ENCODE measurements at regions not wholly inside any gene's neighbourhood (a gene's known extent, or its start where the extent isn't known, plus 50 kb on each side); places are given as distances from the start of the nearest gene placed in this dataset.
A peak's percentile ranks its signal among the peaks of the same experiment; 100 is the strongest.
"Not testable (repeated sequence)": the region's sequence is repeated elsewhere in the genome, so short reads cannot be mapped to it uniquely, and the experiment has no call there.

DNA sequence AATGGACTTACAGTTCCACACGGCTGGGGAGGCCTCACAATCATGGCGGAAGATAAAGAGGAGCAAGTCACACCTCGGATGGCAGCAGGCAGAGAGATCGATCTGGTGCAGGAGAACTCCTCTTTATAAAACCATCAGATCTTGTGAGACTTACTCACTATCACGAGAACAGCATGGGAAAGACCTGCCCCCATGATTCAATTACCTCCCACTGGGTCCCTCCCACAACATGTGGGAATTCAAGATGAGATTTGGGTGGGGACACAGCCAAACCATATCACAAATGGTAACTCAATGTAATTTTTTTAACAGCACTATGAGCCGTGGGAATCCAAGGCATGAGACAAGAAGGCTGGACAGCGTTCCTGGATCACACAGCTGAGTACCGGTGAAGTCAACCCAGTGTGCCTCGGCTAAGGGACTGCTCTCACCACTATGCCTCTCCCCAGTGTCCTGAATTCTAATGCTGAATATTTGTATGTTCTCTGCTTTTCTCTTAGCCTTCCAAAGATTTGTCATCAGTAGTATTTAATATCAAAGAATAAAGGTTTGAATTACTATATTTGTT lies 84.3 kb downstream of the IRS2 start:
- not testable (repeated sequence) for DNase-seq

DNA sequence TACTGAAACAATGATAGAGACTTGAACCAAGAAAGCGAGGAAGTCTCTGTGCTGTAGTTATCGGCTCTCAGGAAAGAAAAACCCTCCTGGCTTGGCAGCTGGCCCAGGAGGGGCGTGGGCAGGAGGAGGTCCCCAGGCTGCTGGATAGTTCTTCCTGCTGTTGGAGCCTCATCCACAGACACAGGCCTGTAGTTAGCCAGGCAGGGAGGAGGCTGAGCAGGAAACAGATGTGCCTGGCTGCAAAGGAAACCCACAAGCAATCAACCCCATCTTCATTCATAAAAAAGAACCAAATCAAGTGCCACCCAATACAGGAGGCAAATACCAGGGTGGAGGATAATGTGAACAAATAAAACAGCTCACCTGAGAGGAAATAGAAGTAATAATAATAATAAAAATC lies 86.2 kb downstream of the IRS2 start:
- DNase-seq = peak; percentile 95

DNA sequence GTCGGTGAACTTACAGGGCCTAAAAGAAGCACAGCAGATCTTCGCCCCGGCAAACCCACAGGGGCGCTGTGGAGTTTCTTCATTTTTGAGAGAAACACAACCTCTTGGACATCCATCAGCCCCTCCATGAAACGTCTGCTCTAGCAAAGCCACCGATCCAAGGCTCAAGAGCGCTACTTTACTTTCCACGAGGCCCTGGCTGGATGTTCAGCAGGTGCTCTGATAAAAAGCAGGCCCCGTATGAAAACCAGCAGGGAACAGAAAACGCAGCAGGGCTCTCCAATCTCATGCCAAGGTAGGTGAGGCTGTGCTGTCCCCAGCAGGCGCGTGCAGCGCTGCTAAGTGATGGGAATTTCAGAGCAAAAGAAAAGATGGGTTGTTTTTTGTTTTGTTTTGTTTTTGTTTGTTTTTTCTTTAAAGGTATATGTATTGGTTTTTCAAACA lies 86.7 kb downstream of the IRS2 start:
- peak; percentile 36 for DNase-seq

DNA sequence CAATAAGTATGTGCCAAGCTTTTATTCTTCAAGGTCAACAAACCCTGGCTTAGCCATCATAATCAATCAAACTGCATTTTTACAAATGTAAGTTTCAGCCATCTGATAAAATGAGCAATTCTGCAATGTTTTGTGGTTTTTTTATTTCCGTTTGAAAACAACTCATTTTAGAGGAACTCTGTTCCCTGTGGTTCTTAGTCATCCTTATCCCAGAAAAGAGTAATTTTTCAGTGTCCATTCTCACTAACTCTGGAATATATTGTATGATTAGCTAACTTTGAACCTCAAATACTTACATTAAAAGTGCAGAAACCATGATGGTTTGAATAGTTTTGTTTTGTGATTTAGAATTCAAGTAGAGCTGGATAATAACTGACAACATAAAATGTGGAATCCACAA lies 87.6 kb downstream of the IRS2 start:
- no peak for DNase-seq

DNA sequence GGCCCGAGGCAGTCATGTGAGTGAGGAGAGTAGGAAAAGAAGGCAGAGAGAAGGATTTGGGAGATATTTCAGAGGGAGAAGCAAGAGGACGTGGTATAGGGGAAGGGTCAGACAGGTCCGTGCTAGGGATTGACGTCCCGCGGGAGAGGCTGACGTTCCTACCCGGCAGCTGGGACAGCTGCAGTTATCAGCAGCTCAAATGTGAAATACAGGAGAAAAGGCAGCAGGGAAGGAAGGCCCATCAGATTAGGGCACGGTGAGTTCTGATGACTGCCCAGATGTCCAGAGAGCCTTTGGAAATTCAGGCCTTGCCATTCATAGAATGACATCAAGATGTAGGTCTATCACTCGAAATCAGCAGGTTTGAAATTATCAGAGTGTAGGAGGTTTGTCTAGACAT lies 88.4 kb downstream of the IRS2 start:
- DNase-seq = no peak

DNA sequence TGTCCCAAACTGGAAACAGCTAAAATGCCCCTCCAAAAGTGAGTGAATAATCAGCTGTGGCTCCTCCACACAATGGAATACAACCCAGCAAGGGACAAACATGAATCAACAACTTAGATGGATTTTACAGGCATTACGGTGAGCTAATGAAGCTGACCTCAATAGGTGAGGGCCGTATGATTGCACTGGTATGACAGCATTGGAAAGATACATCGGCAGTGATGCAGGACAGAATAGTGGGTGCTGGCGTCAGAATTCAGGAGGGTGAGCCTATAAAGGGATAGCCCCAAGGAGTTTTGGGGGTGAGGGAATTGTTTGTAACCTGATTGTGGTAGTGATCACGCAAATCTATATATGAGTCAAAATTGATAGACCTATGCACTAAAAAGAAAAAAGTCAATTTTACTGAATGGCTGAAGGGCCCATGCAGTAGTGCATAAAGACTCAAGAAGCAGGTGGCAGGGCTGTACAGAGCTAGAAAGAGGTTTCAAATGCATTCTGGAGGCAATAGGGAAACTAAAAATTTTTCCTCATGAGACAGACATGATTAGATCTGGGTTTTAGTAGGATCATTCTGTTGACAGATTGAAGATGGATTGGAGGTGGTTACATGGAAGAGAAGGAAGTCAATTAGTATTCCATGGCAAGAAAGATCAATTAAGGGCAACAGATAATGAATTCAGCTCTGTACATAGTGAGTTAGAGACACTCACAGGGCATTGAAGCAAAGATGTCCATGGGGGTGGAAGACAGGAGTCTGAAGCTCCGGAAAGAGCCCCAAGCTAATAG lies 90.8 kb downstream of the IRS2 start:
- DNase-seq = no peak

DNA sequence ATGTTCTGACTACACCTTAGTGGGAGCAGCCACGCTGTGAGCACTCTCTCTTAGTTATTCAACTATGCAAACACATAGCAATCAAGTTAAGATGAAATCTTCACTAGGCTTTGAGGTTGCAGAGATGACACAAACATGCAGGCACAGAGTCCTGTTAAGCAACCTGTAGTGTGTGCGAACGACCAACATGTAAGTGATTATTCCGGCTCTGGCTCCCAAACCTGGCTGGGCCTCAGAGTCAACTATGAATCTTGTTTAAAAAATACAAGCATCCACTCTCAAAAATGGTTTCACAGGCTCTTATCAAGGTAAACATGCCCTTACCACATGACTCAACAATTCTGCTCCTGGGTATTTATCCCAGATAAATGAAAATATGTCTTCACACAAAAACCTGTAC lies 91.4 kb downstream of the IRS2 start:
- no peak for DNase-seq

DNA sequence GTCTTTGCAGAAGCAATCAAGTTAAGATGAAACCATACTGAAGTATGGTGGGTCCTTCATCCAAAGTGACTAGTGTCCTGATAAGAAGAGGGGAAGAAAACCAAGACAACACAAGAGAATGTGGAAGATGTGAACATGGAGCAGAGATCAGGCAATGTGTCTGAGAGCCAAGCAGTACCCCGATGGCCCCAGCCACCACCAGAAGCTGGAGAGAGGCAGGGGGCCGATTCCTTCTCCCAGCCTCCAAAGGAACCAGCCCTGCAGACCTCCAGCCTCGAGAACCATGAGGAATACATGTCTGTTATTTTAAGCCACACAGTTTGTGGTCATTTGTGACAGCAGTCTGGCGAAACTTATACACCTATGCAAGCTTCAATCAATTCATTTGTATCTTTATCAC lies 93.2 kb downstream of the IRS2 start:
- DNase-seq = no peak

DNA sequence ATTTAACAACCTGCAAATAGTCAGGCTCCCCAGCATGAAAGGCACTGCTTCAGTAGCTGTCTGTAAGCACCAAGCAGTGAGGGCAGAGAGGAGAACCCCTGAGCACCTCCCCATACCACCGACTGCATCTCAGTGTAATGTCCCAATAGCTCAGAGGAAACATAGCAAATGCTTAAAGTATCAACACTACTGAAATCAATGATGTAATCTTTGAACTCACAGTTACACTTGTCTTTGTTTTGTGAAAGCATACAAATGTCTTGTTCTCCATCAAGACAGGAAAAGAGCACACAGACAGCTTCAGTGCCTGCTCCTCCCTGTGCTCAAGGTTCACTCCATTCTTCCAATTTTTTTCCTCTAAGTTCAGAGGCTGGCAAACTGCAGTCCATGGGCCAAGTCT lies 94.7 kb downstream of the IRS2 start:
- no peak for DNase-seq

DNA sequence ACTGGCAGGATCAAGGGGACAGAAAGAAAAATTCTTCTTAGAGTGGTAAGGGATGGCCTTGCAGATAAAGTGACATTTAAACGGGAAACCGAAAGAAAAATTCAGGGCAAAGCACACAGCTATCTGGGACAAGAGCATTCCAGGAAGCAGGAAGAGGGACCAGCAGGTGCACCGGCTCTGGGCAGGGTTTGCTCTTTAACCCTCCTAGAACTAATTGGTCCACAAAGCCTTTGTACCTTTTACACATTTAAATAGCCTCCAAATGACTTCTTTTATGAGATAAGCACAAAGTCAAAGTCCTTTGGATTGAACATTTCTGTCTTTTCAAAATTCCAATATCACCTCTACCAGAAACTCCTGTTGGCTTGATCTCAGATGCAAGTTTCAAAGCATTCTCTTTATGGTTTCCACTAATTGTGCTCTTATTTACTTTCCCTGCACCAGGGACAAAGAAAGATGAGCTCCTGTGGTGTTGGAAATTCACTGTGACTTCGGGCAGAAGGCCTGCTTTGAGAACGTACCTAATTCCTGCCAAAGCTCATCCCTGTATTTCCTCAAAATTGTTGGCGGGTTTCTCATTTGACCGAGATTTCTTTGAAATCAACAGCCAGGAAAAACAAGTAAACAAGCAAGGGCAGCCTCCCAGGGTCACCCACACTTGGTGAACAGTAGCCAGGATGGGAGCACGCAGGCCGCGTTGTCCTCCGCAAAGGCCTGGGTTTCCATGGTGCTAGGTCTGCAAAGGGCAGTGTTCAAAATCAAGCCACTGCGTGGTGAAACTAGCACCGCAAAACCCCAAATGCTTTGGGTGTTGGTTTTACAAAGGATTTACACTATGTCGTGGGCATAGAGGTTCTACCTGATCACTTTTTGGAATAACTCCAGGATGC lies 98.6 kb downstream of the IRS2 start:
- DNase-seq = peak; percentile 80

DNA sequence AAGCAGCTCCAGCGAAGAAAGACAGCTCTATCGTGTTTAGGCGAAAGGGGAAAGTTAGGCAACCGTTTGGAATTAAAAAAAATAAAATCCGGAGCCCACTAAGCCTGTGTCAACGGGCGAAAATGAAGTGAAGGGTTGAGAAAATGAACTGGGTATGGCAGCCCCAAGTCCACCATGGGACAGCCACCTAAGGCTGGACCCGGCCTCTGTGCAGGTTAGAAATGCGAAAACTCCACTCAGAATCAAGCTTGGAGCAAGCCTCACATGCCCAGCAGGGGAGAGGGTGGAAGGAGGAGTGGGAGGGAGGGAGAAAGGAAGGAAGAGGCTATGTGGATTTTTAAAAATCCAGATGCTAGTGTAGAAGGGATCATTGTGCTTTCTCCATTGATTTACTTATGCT lies 101.2 kb downstream of the IRS2 start:
- no peak for DNase-seq

DNA sequence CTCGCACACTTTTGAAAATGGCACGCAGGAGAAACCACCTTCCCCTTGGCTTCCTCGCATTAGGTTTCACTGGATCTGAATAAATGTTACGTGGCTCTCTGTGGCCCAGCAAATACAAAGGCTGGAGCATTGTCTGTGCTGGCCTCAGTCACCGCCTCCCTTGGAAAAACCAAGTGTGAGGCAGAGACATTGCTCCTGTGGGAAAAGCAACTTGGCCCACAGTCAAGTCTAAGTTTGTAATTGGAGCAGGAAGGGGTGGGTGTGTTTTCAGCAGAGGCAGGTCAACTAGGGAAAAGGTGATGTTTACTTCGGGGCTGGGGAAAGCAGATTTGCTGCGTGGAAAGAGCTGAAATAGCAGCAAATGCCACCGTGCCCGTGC lies 101.6 kb downstream of the IRS2 start:
- DNase-seq = peak; percentile 47

DNA sequence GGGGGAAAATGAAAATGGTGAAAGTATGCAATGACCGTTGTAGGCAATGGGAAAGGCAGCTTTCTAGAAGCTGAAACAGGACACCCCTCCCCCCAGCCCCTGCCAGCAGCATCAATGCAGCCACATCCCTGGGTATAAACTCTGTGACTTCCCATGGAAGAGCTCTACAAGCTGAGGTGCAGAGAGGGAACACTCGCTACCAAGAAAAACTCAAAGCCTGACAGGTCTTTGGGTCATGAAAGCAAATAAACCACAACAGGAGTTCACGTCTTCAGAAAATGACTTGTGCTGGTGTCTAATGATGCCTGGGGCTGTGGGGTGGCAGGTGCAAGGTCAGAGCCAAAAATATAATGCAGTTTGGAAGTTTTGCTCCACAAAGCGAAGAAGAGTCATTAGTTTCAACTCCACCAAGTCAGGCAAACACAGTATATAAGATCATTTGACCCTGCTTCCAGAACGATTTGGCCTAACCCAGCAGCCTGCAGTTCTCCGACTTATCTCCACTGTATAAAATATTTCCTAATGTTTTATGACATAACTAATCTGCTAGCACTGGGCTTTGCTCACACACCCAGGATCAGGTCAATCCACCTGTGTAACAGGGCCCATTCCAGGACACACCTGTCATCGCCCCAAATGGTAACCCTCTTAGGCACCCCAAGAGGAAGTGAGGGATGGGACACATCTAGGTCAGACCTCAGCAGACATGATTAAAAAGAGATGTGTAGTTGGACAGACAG lies 102.1 kb downstream of the IRS2 start:
- no peak for DNase-seq

DNA sequence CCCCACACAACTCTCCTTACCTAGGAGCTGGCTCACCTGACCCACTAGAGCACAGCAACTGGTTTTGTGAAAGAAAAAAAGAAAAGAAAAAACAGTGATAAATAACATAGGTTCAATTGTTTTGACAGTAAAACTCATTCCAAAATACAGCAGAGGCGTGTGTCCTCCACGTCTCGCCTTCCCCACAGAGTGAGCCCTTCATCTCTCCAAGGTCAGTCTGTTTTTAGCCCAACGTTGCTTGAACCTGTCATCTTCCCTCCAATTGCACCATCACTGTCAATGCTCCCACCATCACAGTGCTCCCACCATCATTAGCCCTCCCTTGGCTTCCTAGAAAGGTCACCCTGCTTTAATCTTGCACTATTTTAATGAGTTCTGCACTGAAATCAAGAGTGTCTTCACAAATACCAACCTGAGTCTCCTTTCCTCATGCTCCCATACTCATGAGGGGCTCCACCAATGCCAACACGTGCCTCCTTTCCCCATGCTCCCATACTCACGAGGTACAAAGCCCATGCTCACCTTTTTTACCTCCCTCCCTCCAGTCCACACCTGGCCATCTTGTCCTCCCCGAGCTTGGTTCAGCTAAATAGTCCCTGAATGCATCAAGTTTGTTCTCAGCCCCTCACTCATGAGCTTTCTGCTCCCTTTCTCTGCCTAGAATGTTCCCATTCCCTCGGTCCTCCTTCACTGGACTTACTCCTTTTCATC lies 103.7 kb downstream of the IRS2 start:
- DNase-seq = no peak

DNA sequence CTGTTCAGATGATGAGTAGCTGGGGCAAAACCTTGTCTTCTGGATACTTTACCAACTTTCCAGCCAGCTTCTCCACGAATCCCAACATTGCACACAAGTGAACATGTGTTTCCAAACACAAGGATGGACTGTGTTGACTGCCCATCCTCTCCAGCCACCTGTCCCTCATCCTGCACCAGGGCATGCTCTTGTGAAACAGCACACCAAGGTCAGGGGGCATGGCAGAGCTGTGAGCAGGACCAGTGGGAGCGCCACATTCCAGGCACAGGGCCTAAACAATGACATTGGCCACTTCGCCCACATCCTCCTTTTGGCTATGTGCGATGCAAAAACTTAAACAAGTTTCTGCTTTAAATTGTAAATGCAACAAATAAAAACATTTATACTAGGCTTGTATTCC lies 105.5 kb downstream of the IRS2 start:
- no peak for DNase-seq

DNA sequence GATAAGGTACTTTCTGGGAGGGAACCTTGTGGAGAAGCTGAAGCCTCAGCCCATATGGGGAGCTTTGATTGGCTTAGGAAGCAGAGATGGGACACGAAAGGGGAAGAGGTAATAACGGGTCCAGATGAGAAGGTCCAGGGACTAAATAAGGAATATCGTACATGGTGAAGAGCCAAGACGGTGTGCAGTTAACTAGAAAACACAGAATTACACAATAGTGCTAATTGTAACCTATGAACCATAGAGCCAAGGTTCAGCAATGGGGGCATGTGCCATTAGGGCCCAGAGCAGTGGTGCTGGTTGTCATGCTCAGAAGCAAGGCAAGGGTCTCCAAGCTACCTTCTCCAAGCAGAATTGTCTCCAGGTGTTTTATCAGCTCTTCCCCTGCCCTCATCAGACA lies 106.1 kb downstream of the IRS2 start:
- DNase-seq = no peak

DNA sequence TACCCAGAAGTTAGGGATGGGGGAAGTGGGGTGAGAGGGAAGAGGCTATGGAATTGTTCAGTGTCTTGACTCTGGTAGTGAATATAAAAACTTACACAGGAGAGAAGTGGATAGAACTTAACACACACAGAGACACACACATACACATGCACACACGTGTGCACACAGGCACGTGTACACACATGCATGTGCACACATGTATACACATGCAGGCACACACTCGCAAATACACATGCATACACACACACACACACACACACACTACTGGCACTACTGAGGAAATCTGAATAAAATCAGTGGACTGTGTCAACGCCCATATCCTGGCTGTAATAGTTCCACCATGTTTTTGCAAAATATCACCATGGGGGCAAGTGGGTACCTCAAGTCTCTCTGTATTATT lies 107.9 kb downstream of the IRS2 start:
- no peak for DNase-seq

DNA sequence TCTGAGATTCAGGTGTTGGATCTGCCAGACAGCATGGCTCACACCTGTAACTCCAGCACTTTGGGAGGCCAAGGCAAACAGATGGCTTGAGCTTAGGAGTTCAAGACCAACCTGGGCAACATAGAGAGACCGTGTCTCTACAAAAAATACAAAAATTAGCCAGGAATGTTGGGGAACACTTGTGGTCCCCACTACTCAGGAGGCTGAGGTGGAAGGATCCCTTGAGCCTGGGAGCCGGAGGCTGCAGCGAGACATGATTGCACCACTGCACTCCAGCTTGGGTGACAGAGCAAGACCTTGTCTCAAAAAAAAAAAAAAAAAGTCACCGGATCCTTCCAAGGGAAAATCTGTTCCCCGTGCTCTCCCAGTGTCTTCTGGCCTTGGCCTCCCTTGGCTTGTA lies 109.2 kb downstream of the IRS2 start:
- no peak for DNase-seq

DNA sequence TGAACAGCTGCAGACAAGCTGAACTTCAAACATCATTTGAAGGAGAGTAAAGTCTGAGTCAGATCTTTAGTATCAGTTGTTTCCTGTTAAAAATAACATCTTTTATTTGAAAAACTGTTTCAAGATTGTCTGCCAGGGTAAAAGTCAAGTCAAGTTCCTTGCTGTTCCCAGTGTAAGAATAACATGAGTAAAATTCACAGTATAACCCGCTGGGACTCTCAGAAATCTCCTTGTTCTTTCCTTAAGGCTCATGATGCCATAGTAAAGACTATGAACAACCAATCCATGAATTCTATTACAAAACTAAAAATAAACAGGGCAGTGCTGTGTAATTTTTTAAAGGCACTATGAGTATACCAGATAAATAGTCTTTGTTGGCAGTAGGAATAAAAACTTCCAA lies 112.9 kb downstream of the IRS2 start:
- no peak for DNase-seq

DNA sequence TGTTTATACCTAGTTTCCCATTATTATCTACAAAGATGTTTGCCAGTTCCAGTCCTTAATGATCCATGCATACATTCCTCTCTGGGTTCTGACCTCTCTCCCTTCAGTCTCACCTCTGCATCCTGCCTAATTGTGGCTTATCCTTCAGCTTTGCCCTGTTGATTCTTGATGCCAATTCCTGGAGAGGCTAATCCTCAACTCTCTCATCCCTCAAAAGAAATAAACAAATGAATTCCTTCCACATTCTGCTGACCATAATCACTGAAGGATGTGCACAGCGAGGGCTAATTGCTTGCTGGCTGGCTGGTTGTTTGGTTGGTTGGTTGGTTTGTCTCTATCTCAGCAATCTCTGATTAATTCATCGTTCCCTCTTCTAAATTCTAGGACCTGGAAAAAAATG lies 113.8 kb downstream of the IRS2 start:
- no peak for DNase-seq

DNA sequence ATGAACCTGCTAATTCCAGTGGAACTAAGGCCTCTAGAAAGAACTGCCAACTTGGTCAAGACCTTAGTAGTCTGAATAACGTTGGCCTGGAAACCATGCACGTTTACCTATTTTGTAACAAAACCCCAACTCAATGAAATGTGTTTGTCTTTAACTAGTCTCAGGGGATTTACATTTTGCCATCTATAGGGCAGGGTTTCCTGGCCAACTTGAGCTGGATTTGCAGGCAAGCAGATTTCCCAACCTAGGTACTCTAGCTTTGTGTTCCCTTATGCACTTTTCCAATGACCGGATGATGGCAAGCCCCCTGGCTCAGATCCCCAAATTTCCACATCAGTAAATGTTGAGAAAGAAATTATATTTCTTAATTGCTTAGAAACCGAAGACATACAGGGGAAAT lies 114.5 kb downstream of the IRS2 start:
- no peak for DNase-seq

DNA sequence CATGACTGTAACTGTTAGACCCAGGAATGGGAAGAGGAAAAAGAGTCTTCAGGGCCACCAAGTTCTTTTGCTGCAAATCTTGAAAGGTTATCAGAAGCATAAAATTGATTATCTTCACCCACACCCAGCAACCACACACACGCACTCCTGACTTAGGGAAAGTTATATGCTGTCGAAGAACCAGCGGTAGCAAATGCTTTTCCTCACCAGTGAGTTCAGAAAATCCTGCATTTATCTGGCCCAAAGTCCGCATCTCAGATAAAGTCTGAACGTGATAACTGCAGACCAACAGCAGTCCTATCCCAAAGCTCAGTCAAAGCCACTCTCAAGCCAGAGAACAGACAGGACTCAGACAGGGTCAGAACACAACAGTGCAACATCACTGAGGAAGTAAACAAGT lies 115.6 kb downstream of the IRS2 start:
- DNase-seq = no peak

DNA sequence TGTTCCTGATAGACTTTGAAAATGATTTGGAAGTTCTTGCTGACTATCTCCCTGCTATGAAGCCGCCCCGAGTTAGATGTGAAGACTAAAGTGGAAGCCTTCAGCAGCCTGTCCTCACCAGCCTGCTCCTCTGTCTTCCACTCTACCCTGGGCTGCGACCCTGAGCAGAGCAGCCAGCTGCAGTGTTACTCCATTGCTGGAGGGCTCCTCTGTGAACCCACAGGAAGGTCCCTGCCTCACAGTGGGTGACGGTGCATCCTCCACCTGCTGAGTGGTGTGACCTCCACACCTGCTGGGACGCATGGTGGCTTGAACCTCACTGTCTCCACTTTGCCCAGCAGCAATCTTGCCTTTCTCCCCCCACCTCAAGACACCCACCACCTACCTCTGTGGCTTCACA lies 116.4 kb downstream of the IRS2 start:
- DNase-seq = no peak
